Glomerular endothelial cell (primary cell): ENCODE measurements at regions not wholly inside any gene's neighbourhood (a gene's known extent, or its start where the extent isn't known, plus 50 kb on each side); places are given as distances from the start of the nearest gene placed in this dataset.

Source experiments
- DNase-seq: peaks from one replicate; pipeline ENCODE4 v3.0.0-alpha.2; 2011; ENCODE audit warnings: low read depth, low spot score; ENCODE audit errors: extremely low read depth

DNA sequence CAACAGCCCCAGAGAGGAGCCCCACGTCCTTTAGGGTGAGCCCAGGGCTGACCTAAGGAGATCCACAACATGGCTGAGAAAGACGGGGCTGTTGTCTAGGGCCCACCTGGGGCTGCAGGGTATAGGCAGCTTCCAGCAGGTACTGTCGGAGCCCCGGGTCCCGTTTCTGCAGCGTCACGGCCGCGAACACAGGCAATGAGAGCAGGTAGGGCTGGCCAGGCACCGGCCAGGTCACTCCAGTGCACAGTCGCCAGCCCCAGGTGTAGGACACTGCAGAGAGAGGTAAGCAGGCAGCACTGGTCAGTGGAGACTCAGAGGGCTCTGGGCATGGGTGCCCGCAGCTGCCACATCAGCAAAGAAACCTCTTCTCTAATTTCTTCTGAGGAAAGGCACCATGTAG lies 115.2 kb downstream of the LITAF start:
- no peak for DNase-seq

DNA sequence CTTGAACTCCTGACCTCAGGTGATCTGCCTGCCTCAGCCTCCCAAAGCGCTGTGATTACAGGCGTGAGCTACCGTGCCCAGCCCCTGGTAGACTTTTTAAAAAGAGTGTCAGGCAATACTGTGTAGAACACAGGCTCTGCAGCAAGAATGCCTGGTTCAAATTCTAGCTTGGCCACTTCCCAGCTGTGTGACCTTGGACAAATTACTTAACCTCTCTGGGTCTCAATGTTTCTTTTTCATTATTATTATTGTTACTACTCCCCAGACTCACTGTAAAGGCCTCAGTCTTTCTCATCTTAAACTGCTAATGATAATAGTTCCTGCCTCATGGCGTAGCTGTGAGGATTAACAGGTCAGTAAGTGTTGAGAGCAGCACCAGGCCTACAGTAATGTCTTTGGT lies 114.3 kb downstream of the LITAF start:
- no peak for DNase-seq

DNA sequence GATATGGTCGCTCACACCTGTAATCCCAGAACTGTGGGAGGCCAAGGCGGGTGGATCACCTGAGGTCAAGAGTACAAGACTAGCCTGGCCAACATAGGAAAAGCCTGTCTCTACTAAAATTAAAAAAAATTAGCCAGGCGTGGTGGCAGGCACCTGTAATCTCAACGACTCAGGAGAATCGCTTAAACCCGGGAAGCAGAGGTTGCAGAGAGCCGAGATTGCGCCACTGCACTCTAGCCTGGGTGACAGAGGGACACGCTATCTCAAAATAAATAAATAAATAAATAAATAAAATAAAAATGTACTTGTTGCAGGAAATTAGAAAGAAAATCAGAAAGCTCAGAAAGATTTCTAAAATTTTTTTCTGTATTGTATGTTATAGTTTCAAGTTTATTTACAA lies 113.9 kb downstream of the LITAF start:
- no peak for DNase-seq

DNA sequence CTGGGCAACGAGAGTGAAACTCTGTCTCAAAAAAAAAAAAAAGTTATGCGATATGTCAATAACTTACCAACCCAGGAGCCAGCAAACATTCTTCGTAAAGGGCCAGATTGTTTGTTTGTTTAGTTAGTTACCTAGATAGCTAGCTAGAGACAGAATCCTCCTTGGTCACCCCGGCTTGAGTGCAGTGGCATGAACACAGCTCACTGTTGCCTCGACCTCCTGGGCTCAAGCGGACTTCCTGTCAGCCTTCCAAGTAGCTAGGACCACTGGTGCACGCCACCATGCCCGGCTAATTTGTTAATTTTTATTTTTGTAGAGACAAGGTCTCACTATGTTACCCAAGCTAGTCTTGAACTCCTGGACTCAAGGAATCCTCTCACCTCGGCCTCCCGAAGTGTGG lies 113.0 kb downstream of the LITAF start:
- no peak for DNase-seq

DNA sequence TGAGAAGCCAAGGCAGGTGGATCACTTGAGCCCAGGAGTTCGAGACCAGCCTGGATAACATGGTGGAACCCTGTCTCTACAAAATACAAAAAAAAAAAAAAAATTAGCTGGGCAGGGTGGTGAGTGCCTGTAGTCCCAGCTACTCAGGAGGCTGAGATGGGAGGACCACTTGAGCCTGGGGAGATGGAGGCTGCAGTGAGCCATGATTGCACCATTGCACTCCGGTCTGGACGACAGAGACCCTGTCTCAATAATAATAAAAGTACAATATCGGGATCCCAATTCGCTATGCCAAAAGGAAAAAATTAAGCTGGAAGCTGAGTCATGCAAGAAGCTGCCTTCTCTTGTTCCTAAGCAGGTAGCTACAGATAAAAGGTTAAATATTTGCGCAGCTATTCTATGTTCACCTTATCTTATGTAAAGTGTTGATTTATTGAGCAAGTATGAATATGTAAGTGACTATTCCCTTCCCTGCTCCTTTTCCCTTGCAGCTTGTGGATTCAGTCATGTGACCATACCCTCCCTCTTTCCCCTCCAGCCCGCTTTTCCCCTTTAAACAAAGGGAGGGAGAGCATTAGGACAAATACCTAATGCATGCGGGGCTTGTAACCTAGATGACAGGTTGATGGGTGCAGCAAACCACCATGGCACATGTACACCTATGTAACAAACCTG lies 112.0 kb downstream of the LITAF start:
- no peak for DNase-seq

DNA sequence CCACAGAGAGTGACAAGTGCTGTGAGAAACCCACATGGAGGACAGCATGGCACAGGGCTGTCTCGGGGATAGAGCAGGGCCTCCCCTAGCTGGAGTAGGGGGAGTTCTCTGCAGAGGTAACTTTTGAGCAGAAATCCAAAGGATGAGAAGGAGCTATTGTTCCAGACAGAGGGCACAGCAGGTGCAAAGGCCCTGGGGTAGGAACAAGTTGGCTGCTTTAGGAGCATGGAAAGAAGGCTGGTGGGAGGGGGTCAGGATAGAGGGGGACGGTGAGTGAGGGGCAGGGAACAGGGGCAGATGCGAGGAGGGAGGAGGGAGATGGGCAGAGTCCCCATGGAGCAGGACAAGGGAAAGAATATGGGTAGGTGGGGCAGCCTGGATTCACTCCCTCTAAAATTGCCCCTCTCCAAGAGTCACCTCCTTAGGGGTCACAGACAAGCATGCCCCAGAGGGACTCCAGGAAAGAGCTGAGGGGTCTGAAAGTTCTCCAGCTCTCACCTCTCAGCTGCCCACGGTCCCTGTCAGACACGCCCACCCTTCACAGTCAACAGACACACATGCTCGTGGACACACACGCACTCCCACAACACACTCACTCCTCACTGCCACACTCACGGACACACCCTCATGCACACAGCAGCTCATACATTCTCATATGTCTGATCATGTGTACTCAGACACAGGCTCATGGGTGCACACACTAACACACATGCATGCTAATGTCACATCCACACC lies 110.7 kb downstream of the LITAF start:
- no peak for DNase-seq

DNA sequence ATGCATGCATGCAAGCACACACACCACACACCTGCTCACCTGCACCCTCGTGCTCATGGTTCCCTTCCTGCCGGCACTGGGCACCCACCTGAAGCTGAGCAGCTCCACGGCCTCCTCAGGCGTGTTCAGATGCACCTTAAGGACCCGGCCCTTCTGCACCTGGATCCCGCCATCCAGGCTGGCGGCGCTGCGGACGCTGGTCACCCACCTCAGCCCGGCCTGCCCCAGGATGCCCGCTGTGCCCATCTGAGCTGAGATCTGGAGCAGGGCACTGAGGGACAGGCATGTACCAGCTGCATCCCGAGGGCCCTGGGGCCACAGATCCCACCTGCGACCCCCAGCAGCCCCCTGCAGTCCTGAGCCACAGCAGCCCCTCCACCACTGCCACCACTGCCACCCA lies 110.0 kb downstream of the LITAF start:
- no peak for DNase-seq

DNA sequence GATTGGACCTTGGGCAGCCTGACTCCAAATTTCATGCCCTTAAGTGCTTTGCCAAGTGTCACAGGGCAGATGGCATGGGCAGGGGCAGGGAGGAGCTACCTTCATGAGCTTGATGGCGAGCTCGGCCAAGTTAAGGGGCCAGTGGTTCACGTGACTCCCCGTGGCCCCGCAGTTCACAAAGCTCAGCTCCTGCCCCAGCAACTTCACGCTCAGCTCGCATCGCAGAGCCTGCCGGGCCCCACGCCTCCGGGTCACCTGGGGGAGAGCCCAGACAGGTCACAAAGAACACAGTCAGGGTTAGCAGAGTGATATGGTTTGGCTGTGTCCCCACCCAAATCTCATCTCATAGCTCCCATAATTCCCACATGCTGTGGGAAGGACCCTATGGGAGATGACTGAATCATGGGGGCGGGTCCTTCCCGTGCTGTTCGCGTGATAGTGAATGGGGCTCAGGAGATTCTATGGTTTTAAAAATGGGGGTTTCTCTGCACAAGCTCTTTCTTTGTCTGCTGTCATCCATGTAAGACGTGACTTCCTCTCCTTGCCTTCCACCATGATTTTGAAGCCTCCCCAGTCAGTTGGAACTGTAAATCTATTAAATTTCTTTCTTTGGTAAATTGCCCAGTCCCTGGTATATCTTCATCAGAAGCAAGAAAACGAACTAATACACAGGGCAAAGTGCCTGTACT lies 108.1 kb downstream of the LITAF start:
- DNase-seq = no peak

DNA sequence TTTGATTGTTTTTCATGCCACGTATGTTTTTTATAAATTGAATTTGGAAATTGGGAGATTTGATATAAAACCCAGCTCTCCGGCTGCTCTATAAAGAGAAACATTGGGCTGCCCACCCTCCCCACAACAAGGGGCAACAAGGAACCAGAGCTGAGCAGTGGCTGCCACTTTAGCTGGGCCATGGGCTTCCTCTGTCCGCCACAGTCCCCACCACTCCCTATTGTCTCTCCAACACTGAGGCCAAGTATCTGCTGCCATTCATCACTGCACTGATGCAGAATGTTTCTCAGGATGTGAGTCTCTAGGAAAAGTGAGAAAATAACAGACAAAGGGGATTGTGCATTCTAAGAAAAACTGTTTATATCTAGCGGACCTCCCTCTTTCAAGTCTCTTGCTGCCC lies 106.8 kb downstream of the LITAF start:
- no peak for DNase-seq

DNA sequence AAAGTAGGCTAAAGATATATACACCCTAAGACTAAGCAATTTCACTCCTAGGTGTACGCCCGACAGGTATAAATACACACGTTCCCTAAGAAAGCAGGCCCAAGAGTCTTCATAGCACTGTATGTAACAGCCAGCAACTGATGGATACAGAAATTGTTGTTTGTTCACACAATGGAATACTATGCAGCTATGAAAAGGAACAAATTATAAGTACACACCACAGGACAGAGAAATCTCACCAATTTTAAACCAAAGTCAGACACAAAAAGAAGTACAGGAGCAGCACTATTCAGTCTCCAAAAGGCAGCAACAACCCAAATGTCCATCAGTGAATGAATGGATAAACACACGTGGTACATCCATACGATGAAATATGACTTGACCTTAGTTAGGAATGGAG lies 106.1 kb downstream of the LITAF start:
- DNase-seq = no peak

DNA sequence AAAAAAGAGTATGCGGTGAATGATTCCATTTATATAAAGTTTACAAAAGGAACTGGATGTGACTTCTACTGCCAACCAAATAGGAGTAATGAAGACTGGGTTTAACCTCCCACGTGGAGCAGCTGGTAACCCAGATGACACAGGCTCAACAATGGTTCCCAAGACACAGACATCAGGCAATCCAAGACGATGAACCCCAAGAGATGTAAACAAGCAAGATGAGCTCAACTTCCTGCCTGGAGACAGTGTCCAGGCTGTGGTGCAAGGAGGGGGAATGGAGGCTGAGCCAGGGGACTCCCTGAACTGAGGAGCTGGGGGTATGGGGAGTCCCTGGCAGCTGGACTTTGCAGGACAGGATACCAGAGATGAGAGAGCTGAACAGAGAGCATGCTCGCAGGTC lies 104.7 kb downstream of the LITAF start:
- no peak for DNase-seq

DNA sequence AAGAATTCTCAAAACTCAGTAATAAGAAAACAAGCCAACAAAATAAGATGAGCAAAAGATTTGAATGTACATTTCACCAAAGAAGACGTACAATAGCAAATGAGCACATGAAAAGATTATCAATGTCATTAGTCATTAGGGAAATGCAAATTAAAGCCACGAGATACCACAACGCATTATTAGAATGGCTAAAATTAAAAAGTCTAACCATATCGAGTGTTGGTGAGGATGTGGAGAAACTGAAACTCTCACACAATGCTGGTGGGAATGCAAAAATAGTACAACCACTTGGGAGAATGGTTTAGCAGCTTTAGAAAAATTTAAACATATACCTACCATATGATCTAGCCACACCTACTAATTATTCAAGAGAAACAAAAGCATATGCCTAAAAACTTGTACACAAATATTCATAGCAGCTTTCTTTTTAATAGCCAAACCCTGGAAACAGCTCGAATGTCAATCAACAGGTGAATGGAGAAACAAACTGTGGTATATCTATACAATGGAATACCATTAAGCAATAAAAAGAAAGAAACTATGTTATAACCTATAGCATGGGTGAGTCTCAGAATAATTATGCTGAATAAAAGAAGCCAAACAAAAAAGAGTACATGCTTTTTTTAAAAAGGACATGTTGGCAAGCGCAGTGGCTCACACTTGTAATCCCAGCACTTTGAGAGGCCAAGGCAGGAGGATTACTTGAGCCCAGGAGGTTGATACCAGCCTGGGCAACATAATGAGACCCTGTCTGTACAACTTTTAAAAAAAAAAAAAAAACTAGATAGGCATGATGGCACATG lies 103.6 kb downstream of the LITAF start:
- no peak for DNase-seq

DNA sequence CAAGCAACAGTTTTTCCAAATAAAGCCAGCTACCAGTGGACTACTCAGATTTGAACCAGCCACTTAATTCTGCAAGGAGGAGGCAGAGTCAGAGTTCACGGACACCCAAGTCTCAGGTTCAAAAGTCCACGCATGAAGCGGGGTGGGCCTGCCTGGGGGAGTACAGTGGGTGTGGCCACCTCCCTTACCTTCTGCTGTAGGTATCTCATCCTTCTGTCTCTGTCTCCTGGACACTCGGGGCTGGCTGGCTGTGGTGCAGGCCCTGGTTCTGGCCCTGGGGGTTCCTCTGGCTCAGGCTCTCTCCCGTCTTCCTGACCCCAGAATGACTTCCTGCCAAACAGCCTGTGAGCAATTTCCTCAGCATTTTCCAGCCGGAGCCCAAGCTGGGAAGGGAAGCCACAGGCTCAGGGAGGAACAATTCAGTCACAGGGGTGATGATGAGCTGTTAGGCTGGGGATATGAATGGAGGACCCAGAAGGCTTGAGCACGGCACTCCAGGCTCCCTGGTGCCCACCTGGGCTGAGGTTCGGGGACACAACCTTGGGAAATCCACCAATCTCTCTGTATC lies 101.9 kb downstream of the LITAF start:
- peak; percentile 42 for DNase-seq

DNA sequence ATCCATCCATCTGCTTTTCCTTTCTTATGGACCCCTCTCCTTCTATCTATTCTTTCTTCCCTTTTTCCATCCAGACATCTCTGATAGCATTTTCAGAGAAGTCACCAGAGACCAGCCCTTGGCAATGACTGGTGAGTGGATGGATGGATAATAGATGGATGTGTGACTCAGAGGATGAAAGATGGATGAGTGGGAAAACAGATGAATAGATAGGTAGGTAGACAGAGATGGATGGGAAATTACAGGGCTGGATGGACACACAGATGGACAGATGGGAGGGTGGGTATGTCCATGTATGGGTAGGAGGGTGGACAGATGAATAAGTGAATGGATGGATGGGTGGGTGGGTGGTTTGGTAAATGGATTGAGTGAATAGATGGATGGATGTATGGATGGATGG lies 101.0 kb downstream of the LITAF start:
- no peak for DNase-seq

DNA sequence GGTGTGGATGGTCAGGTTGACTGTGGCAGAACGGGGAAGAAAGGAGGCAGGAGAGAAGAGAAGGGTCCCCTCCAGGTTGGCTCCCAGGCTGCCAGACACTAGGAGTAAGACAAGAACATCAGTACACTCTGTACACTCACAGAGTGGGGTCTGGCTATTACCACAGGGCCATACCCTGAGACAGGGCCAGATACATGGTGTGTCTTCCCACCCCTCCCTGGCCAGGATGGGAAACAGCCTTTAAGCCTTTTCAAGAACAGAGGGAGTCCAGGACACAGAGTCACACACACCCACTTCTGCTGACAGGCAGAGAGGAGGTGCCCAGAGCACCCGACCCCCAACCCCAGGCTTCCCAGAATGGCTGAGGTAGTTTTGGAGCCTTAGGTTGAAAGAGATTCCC lies 99.4 kb downstream of the LITAF start:
- no peak for DNase-seq

DNA sequence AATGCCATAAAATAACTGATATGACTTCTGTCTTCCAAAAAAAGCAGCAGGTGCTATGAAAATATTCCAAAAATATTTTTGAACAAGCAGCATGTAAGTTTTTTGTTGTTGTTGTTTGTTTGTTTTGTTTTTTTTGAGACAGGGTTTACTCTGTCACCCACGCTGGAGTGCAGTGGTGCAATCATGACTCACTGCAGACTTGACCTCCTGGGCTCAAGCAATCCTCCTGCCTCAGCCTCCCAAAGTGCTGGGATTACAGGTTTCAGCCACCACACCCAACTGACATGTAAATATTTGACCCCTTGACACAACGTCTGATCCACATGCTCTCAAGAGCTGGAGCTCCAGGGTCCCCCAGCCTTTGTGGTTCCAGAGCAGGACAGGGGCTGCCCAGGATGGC lies 98.4 kb downstream of the LITAF start:
- no peak for DNase-seq

DNA sequence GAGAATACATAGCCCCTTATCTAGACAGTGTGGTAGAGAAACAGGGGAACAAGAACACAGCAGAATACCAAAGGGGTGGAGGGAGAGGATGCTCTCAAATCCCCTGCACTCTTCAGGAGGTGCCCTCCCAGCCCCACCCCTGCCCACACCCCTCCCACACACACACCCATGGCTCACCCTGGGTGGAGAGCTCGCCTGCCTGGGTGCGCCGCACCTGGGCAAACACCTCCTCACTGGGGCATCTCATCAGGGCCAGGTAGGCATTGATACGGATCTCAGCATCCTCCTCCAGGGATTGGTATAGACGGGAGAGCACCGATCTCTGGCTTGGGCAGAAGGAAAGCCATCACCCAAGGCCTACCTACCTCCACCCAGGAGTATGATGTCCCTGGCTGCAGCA lies 95.2 kb downstream of the LITAF start:
- no peak for DNase-seq

DNA sequence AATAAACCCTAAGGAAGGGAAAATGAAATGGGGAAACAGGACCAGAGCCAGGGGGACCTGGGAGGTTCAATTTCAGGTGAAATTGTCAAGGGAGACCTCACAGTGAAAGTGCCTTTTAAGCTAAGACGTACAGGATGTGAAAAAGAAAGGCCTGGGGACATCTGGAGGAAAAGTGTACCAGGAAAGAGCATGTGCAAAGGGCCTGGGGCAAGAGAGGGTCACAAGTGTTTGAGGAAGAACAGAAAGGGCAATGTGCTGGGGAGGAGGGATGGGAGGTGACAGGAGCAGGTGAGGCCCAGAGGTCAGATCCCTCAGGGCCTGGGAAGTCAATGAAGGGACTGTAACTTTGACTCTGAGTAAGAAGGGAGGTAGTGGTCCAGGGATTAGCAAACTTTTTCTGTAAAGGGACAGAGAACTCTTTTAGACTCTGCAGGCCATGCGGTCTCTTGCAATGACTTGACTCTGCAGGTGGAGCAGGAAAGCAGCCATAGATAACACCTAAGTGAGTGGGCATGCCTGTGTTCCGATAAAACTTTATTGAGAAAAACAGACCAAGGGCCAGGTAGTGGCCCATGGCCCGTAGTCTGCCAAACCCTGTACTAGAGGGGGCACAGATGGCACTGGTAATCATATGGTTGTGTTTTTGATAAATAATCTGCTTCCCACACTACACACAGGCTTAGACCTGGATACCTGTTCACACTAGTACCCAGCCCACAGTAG lies 93.8 kb downstream of the LITAF start:
- DNase-seq = no peak

DNA sequence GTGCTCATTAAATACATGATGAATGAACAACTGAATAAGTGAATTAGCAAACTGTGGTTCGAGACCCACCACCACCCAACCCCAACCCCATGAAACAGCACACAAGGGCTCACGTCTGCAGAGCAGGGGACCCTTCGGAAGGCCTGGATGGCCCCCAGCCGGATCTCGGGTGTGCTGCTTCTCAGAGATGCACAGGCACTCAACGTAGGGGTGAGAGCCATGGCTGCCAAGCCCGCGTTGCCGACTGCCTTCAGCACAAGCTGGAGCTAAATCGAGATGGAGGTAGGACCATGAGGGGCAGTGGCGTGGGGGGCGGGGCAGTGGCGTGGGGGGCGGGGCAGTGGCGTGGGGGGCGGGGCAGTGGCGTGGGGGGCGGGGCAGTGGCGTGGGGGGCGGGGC lies 93.2 kb downstream of the LITAF start:
- no peak for DNase-seq

DNA sequence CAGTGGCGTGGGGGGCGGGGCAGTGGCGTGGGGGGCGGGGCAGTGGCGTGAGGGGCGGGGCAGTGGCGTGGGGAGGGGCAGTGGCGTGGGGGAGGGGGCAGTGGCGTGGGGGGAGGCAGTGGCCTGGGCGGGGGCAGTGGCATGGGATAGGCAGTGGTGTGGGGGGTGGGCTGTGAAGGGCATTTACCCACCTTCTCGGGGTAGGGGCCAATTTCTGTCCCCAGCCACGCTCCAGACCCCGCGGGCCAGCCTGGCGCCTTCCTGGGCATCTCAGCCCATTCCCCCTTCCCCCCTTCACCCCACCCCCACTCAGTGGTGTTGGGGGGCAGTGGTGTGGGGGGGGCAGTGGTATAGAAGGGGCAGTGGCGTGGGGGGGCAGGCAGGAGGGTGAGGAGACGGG lies 92.7 kb downstream of the LITAF start:
- DNase-seq = no peak
